ENCODE measurements at regions not wholly inside any gene's neighbourhood (a gene's known extent, or its start where the extent isn't known, plus 50 kb on each side); places are given as distances from the start of the nearest gene placed in this dataset.
"Not testable (repeated sequence)": the region's sequence is repeated elsewhere in the genome, so short reads cannot be mapped to it uniquely, and the experiment has no call there.

GRCh38 chr11:92099183-92099582 is 125.4 kb upstream of the FAT3 start:
- in situ Hi-C loops (cut with MboI; ENCODE audit: low sequenced_read_pairs): no loop called here
- DNase-seq (ENCODE audit: low spot score in 2 of 2): no peak
- no peak overlapping the region for H3K4me3 ChIP-seq
- no peaks in the 10 kb centered on the region for H3K36me3 ChIP-seq (replicated peaks)
- H3K27me3 ChIP-seq (ENCODE audit: low read depth): no peaks in the 10 kb centered on the region
- no peaks in the 10 kb centered on the region for H3K9me3 ChIP-seq
- H3K4me1 ChIP-seq: no peaks in the 10 kb centered on the region

- in situ Hi-C loops (cut with MboI; ENCODE audit: low sequenced_read_pairs): no loop called here
- Histone ChIP-seq H3K9me3 (0 out of 2 replicates have a peak, but pooled peaks cover 3% of the 10 kb centered on the region), H3K4me1 (no peaks in the 10 kb centered on the region), H3K4me3 (no peak overlapping the region), H3K27me3 (ENCODE audit: low read depth) (no peaks in the 10 kb centered on the region), H3K36me3 (replicated peaks) (no peaks in the 10 kb centered on the region)
- no peak for DNase-seq (ENCODE audit: low spot score in 2 of 2)
These were observed 126.4 kb upstream of the FAT3 start for GRCh38 chr11:92098172-92098571.

GRCh38 chr11:92087725-92088537 is 136.7 kb upstream of the FAT3 start:
- no peaks in the 10 kb centered on the region for H3K36me3 ChIP-seq (replicated peaks)
- in situ Hi-C loops (cut with MboI; ENCODE audit: low sequenced_read_pairs): no loop called here

GRCh38 chr11:92083123-92083522 is 141.5 kb upstream of the FAT3 start:
- Histone ChIP-seq H3K9me3 (no peaks in the 10 kb centered on the region), H3K27me3 (ENCODE audit: low read depth) (no peaks in the 10 kb centered on the region), H3K4me3 (no peak overlapping the region), H3K4me1 (no peaks in the 10 kb centered on the region), H3K36me3 (replicated peaks) (no peaks in the 10 kb centered on the region)
- DNase-seq (ENCODE audit: low spot score in 2 of 2): no peak
- in situ Hi-C loops (cut with MboI; ENCODE audit: low sequenced_read_pairs): no loop called here

More at GRCh38 chr11:92087725-92088537, 136.7 kb upstream of the FAT3 start:
- H3K4me1 ChIP-seq: no peaks in the 10 kb centered on the region
- no peak overlapping the region for H3K4me3 ChIP-seq
- no peaks in the 10 kb centered on the region for H3K27me3 ChIP-seq (ENCODE audit: low read depth)
- no peaks in the 10 kb centered on the region for H3K9me3 ChIP-seq
- DNase-seq (ENCODE audit: low spot score in 2 of 2): no peak

GRCh38 chr11:92082652-92083051 is 142.0 kb upstream of the FAT3 start:
- Histone ChIP-seq H3K36me3 (replicated peaks) (no peaks in the 10 kb centered on the region), H3K27me3 (ENCODE audit: low read depth) (no peaks in the 10 kb centered on the region), H3K9me3 (no peaks in the 10 kb centered on the region), H3K4me1 (no peaks in the 10 kb centered on the region), H3K4me3 (no peak overlapping the region)
- in situ Hi-C loops (cut with MboI; ENCODE audit: low sequenced_read_pairs): no loop called here
- DNase-seq (ENCODE audit: low spot score in 2 of 2): no peak

- H3K27me3 ChIP-seq (ENCODE audit: low read depth); in situ Hi-C loops (cut with MboI; ENCODE audit: low sequenced_read_pairs); H3K4me1 ChIP-seq; H3K4me3 ChIP-seq; H3K36me3 ChIP-seq (replicated peaks); H3K9me3 ChIP-seq; DNase-seq (ENCODE audit: low spot score in 2 of 2): not testable (repeated sequence)
These were observed 150.1 kb upstream of the FAT3 start for GRCh38 chr11:92074498-92074897.

GRCh38 chr11:92071660-92072059 is 153.0 kb upstream of the FAT3 start:
- no peaks in the 10 kb centered on the region for H3K27me3 ChIP-seq (ENCODE audit: low read depth)
- no peak for DNase-seq (ENCODE audit: low spot score in 2 of 2)
- in situ Hi-C loops (cut with MboI; ENCODE audit: low sequenced_read_pairs): no loop called here
- no peaks in the 10 kb centered on the region for H3K4me1 ChIP-seq
- H3K36me3 ChIP-seq (replicated peaks): no peaks in the 10 kb centered on the region
- no peak overlapping the region for H3K4me3 ChIP-seq
- no peaks in the 10 kb centered on the region for H3K9me3 ChIP-seq

GRCh38 chr11:92070026-92070889 is 154.4 kb upstream of the FAT3 start:
- in situ Hi-C loops (cut with MboI; ENCODE audit: low sequenced_read_pairs): no loop called here

GRCh38 chr11:92067016-92067415 is 157.6 kb upstream of the FAT3 start:
- DNase-seq (ENCODE audit: low spot score in 2 of 2): no peak
- Histone ChIP-seq H3K4me3 (no peak overlapping the region), H3K9me3 (no peaks in the 10 kb centered on the region), H3K36me3 (replicated peaks) (no peaks in the 10 kb centered on the region), H3K4me1 (no peaks in the 10 kb centered on the region), H3K27me3 (ENCODE audit: low read depth) (no peaks in the 10 kb centered on the region)
- in situ Hi-C loops (cut with MboI; ENCODE audit: low sequenced_read_pairs): no loop called here

More at GRCh38 chr11:92070026-92070889, 154.4 kb upstream of the FAT3 start:
- no peak for DNase-seq (ENCODE audit: low spot score in 2 of 2)
- H3K9me3 ChIP-seq: no peaks in the 10 kb centered on the region
- H3K27me3 ChIP-seq (ENCODE audit: low read depth): no peaks in the 10 kb centered on the region
- H3K4me1 ChIP-seq: no peaks in the 10 kb centered on the region
- no peaks in the 10 kb centered on the region for H3K36me3 ChIP-seq (replicated peaks)
- H3K4me3 ChIP-seq: no peak overlapping the region

GRCh38 chr11:92061456-92062062 is 163.1 kb upstream of the FAT3 start:
- Histone ChIP-seq H3K27me3 (ENCODE audit: low read depth) (peaks cover 4% of the 10 kb centered on the region; the same call in 1 of the 2 replicates), H3K9me3 (no peaks in the 10 kb centered on the region), H3K4me3 (no peak overlapping the region), H3K36me3 (replicated peaks) (no peaks in the 10 kb centered on the region), H3K4me1 (no peaks in the 10 kb centered on the region)
- no peak for DNase-seq (ENCODE audit: low spot score in 2 of 2)
- in situ Hi-C loops (cut with MboI; ENCODE audit: low sequenced_read_pairs): no loop called here

- Histone ChIP-seq H3K4me1 (no peaks in the 10 kb centered on the region), H3K27me3 (ENCODE audit: low read depth) (peaks cover 4% of the 10 kb centered on the region; the same call in 1 of the 2 replicates), H3K36me3 (replicated peaks) (no peaks in the 10 kb centered on the region), H3K9me3 (no peaks in the 10 kb centered on the region), H3K4me3 (no peak overlapping the region)
- in situ Hi-C loops (cut with MboI; ENCODE audit: low sequenced_read_pairs): no loop called here
- DNase-seq (ENCODE audit: low spot score in 2 of 2): no peak
These were observed 166.7 kb upstream of the FAT3 start for GRCh38 chr11:92057849-92058442.

- H3K4me3 ChIP-seq: no peak overlapping the region
- no peaks in the 10 kb centered on the region for H3K4me1 ChIP-seq
- H3K27me3 ChIP-seq (ENCODE audit: low read depth): peaks cover 4% of the 10 kb centered on the region; the same call in 1 of the 2 replicates
- H3K36me3 ChIP-seq (replicated peaks): no peaks in the 10 kb centered on the region
- H3K9me3 ChIP-seq: no peaks in the 10 kb centered on the region
- no peak for DNase-seq (ENCODE audit: low spot score in 2 of 2)
- in situ Hi-C loops (cut with MboI; ENCODE audit: low sequenced_read_pairs): no loop called here
These were observed 171.4 kb upstream of the FAT3 start for GRCh38 chr11:92053216-92053615.

GRCh38 chr11:92050305-92050704 is 174.3 kb upstream of the FAT3 start:
- no peaks in the 10 kb centered on the region for H3K4me1 ChIP-seq
- no peaks in the 10 kb centered on the region for H3K27me3 ChIP-seq (ENCODE audit: low read depth)
- in situ Hi-C loops (cut with MboI; ENCODE audit: low sequenced_read_pairs): no loop called here
- no peaks in the 10 kb centered on the region for H3K9me3 ChIP-seq
- H3K4me3 ChIP-seq: no peak overlapping the region
- DNase-seq (ENCODE audit: low spot score in 2 of 2): no peak
- no peaks in the 10 kb centered on the region for H3K36me3 ChIP-seq (replicated peaks)

All from HAP-1 (cell line).